OCI-LY7 (cell line): ENCODE measurements at regions not wholly inside any gene's neighbourhood (a gene's known extent, or its start where the extent isn't known, plus 50 kb on each side); places are given as distances from the start of the nearest gene placed in this dataset.

Experiments used
- BruUV-seq: library from RNA; stranded (reverse); fragments of 400-500 nt; replicated peaks from 2 replicates; lab custom pipeline; 2021; lab: Mats Ljungman, UMichigan
- CTCF ChIA-PET: fragments of 300-600 bp; sonication (Branson Sonifier 250); formaldehyde crosslinking; loops from one replicate; lab custom pipeline; 2022; ENCODE audit warnings: antibody characterized with exemption; ENCODE audit not compliant: unreplicated experiment; lab: Charles Lee
- POLR2A ChIA-PET: fragments of 300-600 bp; sonication (Branson Sonifier 250); formaldehyde crosslinking; loops from one replicate; lab custom pipeline; 2022; ENCODE audit warnings: antibody characterized with exemption; lab: Charles Lee
- DNase-seq: peaks from one replicate; pipeline ENCODE4 v3.0.0-alpha.2; 2015; ENCODE audit warnings: low spot score
- H2AFZ ChIP-seq: fragments of 200-600 bp; sonication (generic), shearing (Covaris generic); 2 replicates; pipeline ENCODE4 v1.6.1; 2014; ENCODE audit warnings: mild to moderate bottlenecking, antibody characterized with exemption, low read length, moderate library complexity
- H3K27ac ChIP-seq: fragments of 200-600 bp; sonication (generic); 2 replicates; pipeline ENCODE4 v1.5.1; 2014; ENCODE audit warnings: mixed run types, low read depth, mild to moderate bottlenecking, moderate library complexity, low read length, inconsistent platforms; ENCODE audit not compliant: poor library complexity, severe bottlenecking
- H3K36me3 ChIP-seq: fragments of 200-600 bp; sonication (generic); 2 replicates; pipeline ENCODE4 v1.6.1; 2014; ENCODE audit warnings: mild to moderate bottlenecking, antibody characterized with exemption, low read length, moderate library complexity, mixed read lengths; ENCODE audit not compliant: insufficient read depth
- H3K4me1 ChIP-seq: fragments of 200-600 bp; sonication (generic); 2 replicates; pipeline ENCODE4 v1.5.1; 2014; ENCODE audit warnings: mild to moderate bottlenecking, low read length; ENCODE audit not compliant: insufficient read depth, poor library complexity, severe bottlenecking
- H3K4me2 ChIP-seq: fragments of 200-600 bp; sonication (generic); 2 replicates; pipeline ENCODE4 v1.6.1; 2014; ENCODE audit warnings: mild to moderate bottlenecking, low read length
- H3K4me3 ChIP-seq: fragments of 200-600 bp; sonication (generic); 2 replicates; pipeline ENCODE4 v1.5.1; 2014; ENCODE audit warnings: mild to moderate bottlenecking, low read depth, low read length; ENCODE audit not compliant: poor library complexity, severe bottlenecking
- H3K79me2 ChIP-seq: fragments of 200-600 bp; sonication (generic); 2 replicates; pipeline ENCODE4 v1.6.1; 2016; ENCODE audit warnings: low read depth, mild to moderate bottlenecking, low read length, moderate library complexity, mixed read lengths; ENCODE audit not compliant: insufficient read depth
- H3K9me2 ChIP-seq: fragments of 200-600 bp; sonication (generic); 2 replicates; pipeline ENCODE4 v1.6.1; 2016; ENCODE audit warnings: mild to moderate bottlenecking, low read length, mixed read lengths; ENCODE audit not compliant: insufficient read depth
- H3K9me3 ChIP-seq: fragments of 200-600 bp; sonication (generic); 2 replicates; pipeline ENCODE4 v1.6.1; 2014; ENCODE audit warnings: mild to moderate bottlenecking, mixed run types, low read length, mixed read lengths
- H4K20me1 ChIP-seq: fragments of 200-600 bp; sonication (generic); 2 replicates; pipeline ENCODE4 v1.6.1; 2014; ENCODE audit warnings: mild to moderate bottlenecking, antibody characterized with exemption, low read length, moderate library complexity, mixed read lengths; ENCODE audit not compliant: insufficient read depth
- EZH2phosphoT487 ChIP-seq: fragments of 200-600 bp; sonication (generic); IDR thresholded peaks from 2 replicates; pipeline ENCODE4 v1.6.1; 2018; ENCODE audit warnings: low read depth, borderline replicate concordance, mild to moderate bottlenecking, mixed run types, antibody characterized with exemption, low read length, moderate library complexity, mixed read lengths
- intact Hi-C: fragments of 100-400 bp; cut with micrococcal nuclease; formaldehyde crosslinking; loops from one replicate; pipeline ENCODE4 v1.10.0; 2022; ENCODE audit not compliant: unreplicated experiment
- TF ChIP-seq, protein P1 (sequence below): fragments of 200-600 bp; sonication (generic); conservative IDR thresholded peaks from 2 replicates; pipeline ENCODE4 v1.5.1; 2014; ENCODE audit warnings: mild to moderate bottlenecking, antibody characterized with exemption, low read length, moderate library complexity, mixed read lengths

DNA sequence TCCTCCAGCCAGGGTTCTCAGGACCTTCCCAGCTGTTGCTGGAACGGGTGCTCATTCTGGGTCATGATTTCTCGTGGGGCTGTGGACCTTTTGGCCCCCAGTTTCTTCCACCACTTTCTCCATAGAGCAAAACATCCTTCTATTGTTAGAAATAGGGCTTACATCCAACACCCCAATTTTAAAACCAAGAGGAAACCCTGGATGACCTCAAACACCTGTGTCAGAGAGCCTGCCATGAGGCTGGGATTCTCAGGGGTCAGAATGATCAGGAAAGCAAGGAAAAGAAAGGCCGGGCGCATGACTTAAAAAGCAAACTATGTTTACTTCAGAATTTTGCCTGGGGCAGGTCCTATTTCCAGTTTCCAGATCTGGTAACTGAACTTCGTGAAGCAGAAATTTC is 307.9 kb upstream of the MEIS1 start:
- no peaks in the 10 kb centered on the region for H3K36me3 ChIP-seq
- H3K4me1 ChIP-seq: no peaks in the 10 kb centered on the region
- DNase-seq: no peak
- no peak for TF ChIP-seq EZH2phosphoT487
- TF ChIP-seq, protein P1, sequence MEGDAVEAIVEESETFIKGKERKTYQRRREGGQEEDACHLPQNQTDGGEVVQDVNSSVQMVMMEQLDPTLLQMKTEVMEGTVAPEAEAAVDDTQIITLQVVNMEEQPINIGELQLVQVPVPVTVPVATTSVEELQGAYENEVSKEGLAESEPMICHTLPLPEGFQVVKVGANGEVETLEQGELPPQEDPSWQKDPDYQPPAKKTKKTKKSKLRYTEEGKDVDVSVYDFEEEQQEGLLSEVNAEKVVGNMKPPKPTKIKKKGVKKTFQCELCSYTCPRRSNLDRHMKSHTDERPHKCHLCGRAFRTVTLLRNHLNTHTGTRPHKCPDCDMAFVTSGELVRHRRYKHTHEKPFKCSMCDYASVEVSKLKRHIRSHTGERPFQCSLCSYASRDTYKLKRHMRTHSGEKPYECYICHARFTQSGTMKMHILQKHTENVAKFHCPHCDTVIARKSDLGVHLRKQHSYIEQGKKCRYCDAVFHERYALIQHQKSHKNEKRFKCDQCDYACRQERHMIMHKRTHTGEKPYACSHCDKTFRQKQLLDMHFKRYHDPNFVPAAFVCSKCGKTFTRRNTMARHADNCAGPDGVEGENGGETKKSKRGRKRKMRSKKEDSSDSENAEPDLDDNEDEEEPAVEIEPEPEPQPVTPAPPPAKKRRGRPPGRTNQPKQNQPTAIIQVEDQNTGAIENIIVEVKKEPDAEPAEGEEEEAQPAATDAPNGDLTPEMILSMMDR: no peak
- H3K9me3 ChIP-seq: no peaks in the 10 kb centered on the region
- ChIA-PET CTCF (no interaction called here), POLR2A (interaction anchor here (0.7 kb wide), 1 partner anchor 128 kb away, joined by 3 read pairs; no protein-coding TSS in a partner anchor)
- H3K4me2 ChIP-seq: no peak overlapping the region
- BruUV-seq: no TSS peak
- H3K9me2 ChIP-seq: no peaks in the 10 kb centered on the region
- H4K20me1 ChIP-seq: no peaks in the 10 kb centered on the region
- H2AFZ ChIP-seq: no peak overlapping the region
- intact Hi-C loops: no loop called here
- no peak overlapping the region for H3K4me3 ChIP-seq
- no peak overlapping the region for H3K27ac ChIP-seq
- H3K79me2 ChIP-seq: no peaks in the 10 kb centered on the region

DNA sequence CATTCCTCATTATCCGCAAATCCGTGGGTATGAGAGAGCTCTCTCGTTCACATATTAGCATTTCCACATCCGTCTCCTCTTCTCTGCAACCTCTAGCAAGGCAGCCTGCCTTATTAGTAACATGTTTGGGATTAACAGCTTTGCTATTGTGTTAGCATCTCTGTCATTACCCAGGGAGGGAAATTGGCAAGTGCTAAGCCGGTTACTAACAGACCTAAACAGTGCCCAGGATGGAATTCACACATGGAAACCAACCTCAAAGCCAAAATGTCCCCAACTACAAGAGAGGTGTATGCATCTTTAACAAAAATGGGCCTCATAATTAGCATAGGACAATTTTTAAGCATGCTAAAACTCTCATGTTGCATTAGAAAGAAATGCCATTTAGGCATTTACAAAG is 309.0 kb upstream of the MEIS1 start:
- no peak overlapping the region for H3K27ac ChIP-seq
- H3K4me1 ChIP-seq: no peaks in the 10 kb centered on the region
- BruUV-seq: no TSS peak
- no peaks in the 10 kb centered on the region for H4K20me1 ChIP-seq
- ChIA-PET POLR2A (interaction anchor here (1.2 kb wide), 1 partner anchor 93 kb away, joined by 4 read pairs; no protein-coding TSS in a partner anchor), CTCF (no interaction called here)
- TF ChIP-seq, protein P1: no peak
- TF ChIP-seq EZH2phosphoT487: no peak
- H3K4me2 ChIP-seq: no peak overlapping the region
- no peaks in the 10 kb centered on the region for H3K79me2 ChIP-seq
- no peaks in the 10 kb centered on the region for H3K9me3 ChIP-seq
- H3K9me2 ChIP-seq: no peaks in the 10 kb centered on the region
- intact Hi-C loops: no loop called here
- no peak overlapping the region for H3K4me3 ChIP-seq
- DNase-seq: no peak
- no peak overlapping the region for H2AFZ ChIP-seq
- no peaks in the 10 kb centered on the region for H3K36me3 ChIP-seq

DNA sequence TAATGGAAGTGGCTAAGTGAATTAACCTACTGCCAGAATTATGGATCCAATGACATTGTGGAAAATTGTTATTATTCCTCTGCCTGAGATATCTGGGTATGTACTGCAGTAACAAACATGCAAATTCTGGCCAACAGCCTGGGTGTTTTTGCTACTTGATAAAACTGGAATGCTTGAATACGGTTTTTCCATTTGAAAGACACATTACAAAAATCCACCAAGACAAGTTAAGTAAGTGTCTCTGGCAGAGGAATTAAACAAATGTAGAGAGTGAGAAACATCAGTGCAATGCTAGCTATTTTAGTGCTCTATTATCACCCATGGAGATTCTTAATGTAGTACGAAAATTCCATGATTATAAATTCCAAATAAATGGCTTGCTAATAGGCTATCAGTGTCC is 312.4 kb upstream of the MEIS1 start:
- Histone ChIP-seq H3K27ac (no peak overlapping the region), H3K4me1 (no peaks in the 10 kb centered on the region), H3K4me2 (no peak overlapping the region), H3K36me3 (no peaks in the 10 kb centered on the region), H2AFZ (no peak overlapping the region), H4K20me1 (no peaks in the 10 kb centered on the region), H3K79me2 (no peaks in the 10 kb centered on the region), H3K4me3 (no peak overlapping the region), H3K9me2 (no peaks in the 10 kb centered on the region), H3K9me3 (no peaks in the 10 kb centered on the region)
- intact Hi-C loops: no loop called here
- TF ChIP-seq, protein P1: no peak
- no peak for TF ChIP-seq EZH2phosphoT487
- ChIA-PET POLR2A (no interaction called here), CTCF (no interaction called here)
- no peak for DNase-seq
- BruUV-seq: no TSS peak
